Liver (tissue), 7 donors: ENCODE measurements at regions not wholly inside any gene's neighbourhood (a gene's known extent, or its start where the extent isn't known, plus 50 kb on each side); places are given as distances from the start of the nearest gene placed in this dataset.

ENCODE experiments used
- DNase-seq: peaks from one replicate; pipeline ENCODE4 v3.0.0-alpha.2; 2017; ENCODE audit warnings: low spot score
- H3K27ac ChIP-seq, 2 donors: one replicate each; pipeline ENCODE4 v1.7.0; 2013; ENCODE audit warnings: inconsistent platforms in 2 of 2, low read length in 2 of 2, control low read depth in 1 of 2, low read depth in 1 of 2, mild to moderate bottlenecking in 1 of 2
- H3K27me3 ChIP-seq, 4 donors: one replicate each; pipeline versions ENCODE4 v1.6.1 to v1.7.0; 2013; ENCODE audit warnings: low read length in 3 of 4, inconsistent platforms in 1 of 4, mild to moderate bottlenecking in 1 of 4, moderate library complexity in 1 of 4; ENCODE audit not compliant: control insufficient read depth in 4 of 4, insufficient read depth in 4 of 4
- H3K36me3 ChIP-seq, 4 donors: one replicate each; pipeline versions ENCODE4 v1.6.1 to v1.7.0; 2013; ENCODE audit warnings: low read length in 3 of 4, mild to moderate bottlenecking in 3 of 4, low read depth in 1 of 4, moderate library complexity in 1 of 4; ENCODE audit not compliant: control insufficient read depth in 4 of 4, insufficient read depth in 3 of 4
- H3K4me1 ChIP-seq, 4 donors: one replicate each; pipeline versions ENCODE4 v1.6.1 to v1.7.0; 2013; ENCODE audit warnings: low read length in 3 of 4, mild to moderate bottlenecking in 3 of 4, moderate library complexity in 1 of 4; ENCODE audit not compliant: control insufficient read depth in 4 of 4, insufficient read depth in 4 of 4
- H3K4me3 ChIP-seq, 3 donors: one replicate each; pipeline versions ENCODE4 v1.6.1 to v1.7.0; 2013; ENCODE audit warnings: low read length in 3 of 3, control low read depth in 1 of 3, low read depth in 1 of 3, mild to moderate bottlenecking in 1 of 3
- H3K9ac ChIP-seq, 2 donors: one replicate each; pipeline ENCODE4 v1.7.0; 2013; ENCODE audit warnings: low read length in 2 of 2, mild to moderate bottlenecking in 2 of 2, moderate library complexity in 2 of 2, control low read depth in 1 of 2, low read depth in 1 of 2
- H3K9me3 ChIP-seq, 4 donors: one replicate each; pipeline versions ENCODE4 v1.6.1 to v1.7.0; 2013; ENCODE audit warnings: low read length in 3 of 4; ENCODE audit not compliant: control insufficient read depth in 4 of 4
- EGR1 ChIP-seq, 2 donors: IDR thresholded peaks; 2 replicates each; pipeline ENCODE4 v1.6.1; 2016 to 2018; ENCODE audit warnings: antibody characterized with exemption in 2 of 2, low read depth in 2 of 2
- FOXA2 ChIP-seq: IDR thresholded peaks from 2 replicates; pipeline ENCODE4 v1.6.1; 2016; ENCODE audit warnings: antibody characterized with exemption
- GABPA ChIP-seq, 2 donors: IDR thresholded peaks in 1 of 2; conservative IDR thresholded peaks in 1 of 2; 2 replicates each; pipeline ENCODE4 v1.6.1; 2016; ENCODE audit warnings: antibody characterized with exemption in 2 of 2, mild to moderate bottlenecking in 1 of 2, moderate library complexity in 1 of 2
- HNF4A ChIP-seq, 2 donors: conservative IDR thresholded peaks; 2 replicates each; pipeline ENCODE4 v1.6.1; 2016; ENCODE audit warnings: antibody characterized with exemption in 2 of 2, mild to moderate bottlenecking in 2 of 2
- HNF4G ChIP-seq: IDR thresholded peaks from 2 replicates; pipeline ENCODE4 v1.6.1; 2016; ENCODE audit warnings: antibody characterized with exemption
- JUND ChIP-seq, 2 donors: IDR thresholded peaks; 2 replicates each; pipeline ENCODE4 v1.6.1; 2016; ENCODE audit warnings: antibody characterized with exemption in 2 of 2
- NR2F2 ChIP-seq: IDR thresholded peaks from 2 replicates; pipeline ENCODE4 v1.6.1; 2016; ENCODE audit warnings: antibody characterized with exemption
- RAD21 ChIP-seq, 2 donors: IDR thresholded peaks; 2 replicates each; pipeline ENCODE4 v1.6.1; 2016; ENCODE audit warnings: antibody characterized with exemption in 2 of 2, mild to moderate bottlenecking in 2 of 2
- RXRA ChIP-seq, 2 donors: IDR thresholded peaks; 2 replicates each; pipeline ENCODE4 v1.6.1; 2017 to 2018; ENCODE audit warnings: antibody characterized with exemption in 2 of 2, mild to moderate bottlenecking in 1 of 2
- SP1 ChIP-seq: IDR thresholded peaks from 2 replicates; pipeline ENCODE4 v1.6.1; 2018; ENCODE audit warnings: antibody characterized with exemption, mild to moderate bottlenecking
- TAF1 ChIP-seq: conservative IDR thresholded peaks from 2 replicates; pipeline ENCODE4 v1.6.1; 2016; ENCODE audit warnings: antibody characterized with exemption, mild to moderate bottlenecking
- WGBS: extraction: QIAGEN DNeasy Blood & Tissue Kit; methylation state at CpG from one replicate; pipeline ENCODE4 v1.1.7; 2013; 5-methylcytosine and 5-hydroxymethylcytosine counted together
- TF ChIP-seq, protein P1 (sequence below): IDR thresholded peaks from 2 replicates; pipeline ENCODE4 v1.6.1; 2016; ENCODE audit warnings: antibody characterized with exemption
- TF ChIP-seq, protein P2 (sequence below): IDR thresholded peaks from 2 replicates; pipeline ENCODE4 v1.6.1; 2016; ENCODE audit warnings: antibody characterized with exemption
- TF ChIP-seq, protein P3 (sequence below): IDR thresholded peaks from 2 replicates; pipeline ENCODE4 v1.6.1; 2016; ENCODE audit warnings: antibody characterized with exemption
- donor health status: healthy.
- donor health status: healthy.
- donor health status: healthy.
- donor health status: healthy.

DNA sequence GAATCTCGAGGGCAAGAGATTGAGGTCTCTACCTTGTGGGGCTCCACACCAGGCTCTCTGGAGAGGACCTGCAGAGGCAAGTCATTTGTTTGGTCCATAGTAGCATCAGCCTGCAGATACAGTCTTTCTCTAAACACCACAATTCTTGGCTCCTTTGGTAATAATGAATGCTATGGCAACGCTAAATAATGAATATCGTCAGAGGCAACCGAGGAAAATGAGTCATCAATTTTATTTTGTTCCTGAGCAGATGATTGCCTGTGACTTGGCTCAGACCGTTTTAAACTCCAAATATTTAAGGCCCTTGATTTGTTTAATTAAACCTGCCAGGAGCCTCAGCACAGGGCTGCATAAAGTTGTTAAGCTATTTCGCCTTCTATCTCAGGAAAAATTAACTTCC, 924.1 kb upstream of the TMEM132C start (continued):
- TF ChIP-seq, protein P1, sequence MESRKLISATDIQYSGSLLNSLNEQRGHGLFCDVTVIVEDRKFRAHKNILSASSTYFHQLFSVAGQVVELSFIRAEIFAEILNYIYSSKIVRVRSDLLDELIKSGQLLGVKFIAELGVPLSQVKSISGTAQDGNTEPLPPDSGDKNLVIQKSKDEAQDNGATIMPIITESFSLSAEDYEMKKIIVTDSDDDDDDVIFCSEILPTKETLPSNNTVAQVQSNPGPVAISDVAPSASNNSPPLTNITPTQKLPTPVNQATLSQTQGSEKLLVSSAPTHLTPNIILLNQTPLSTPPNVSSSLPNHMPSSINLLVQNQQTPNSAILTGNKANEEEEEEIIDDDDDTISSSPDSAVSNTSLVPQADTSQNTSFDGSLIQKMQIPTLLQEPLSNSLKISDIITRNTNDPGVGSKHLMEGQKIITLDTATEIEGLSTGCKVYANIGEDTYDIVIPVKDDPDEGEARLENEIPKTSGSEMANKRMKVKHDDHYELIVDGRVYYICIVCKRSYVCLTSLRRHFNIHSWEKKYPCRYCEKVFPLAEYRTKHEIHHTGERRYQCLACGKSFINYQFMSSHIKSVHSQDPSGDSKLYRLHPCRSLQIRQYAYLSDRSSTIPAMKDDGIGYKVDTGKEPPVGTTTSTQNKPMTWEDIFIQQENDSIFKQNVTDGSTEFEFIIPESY: no peak
- no peak for TF ChIP-seq FOXA2
- TF ChIP-seq, protein P2, sequence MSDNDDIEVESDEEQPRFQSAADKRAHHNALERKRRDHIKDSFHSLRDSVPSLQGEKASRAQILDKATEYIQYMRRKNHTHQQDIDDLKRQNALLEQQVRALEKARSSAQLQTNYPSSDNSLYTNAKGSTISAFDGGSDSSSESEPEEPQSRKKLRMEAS: no peak

DNA sequence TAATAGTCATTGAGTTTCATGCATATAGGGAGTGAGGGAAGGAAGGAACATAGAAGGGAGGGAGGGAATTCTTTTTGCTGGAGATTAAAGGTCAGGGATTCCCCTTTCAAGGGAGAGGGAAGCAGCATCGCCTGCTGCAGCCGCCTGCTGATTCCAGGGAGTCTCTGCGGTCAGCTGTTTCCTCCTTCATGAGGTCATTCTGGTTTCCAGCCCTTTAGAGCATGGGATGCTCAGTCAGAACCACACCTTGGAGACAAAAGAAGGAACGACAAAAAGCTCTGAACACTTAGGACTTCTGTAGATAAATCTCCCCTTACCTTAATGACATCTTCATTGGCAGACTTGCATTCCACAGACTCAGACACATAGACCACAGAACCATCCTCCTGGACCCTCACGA, 923.0 kb upstream of the TMEM132C start:
- TF ChIP-seq, protein P3, sequence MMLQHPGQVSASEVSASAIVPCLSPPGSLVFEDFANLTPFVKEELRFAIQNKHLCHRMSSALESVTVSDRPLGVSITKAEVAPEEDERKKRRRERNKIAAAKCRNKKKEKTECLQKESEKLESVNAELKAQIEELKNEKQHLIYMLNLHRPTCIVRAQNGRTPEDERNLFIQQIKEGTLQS: no peak
- TF ChIP-seq, protein P1: no peak
- TF ChIP-seq RXRA (IDR thresholded peaks at IDR 0.05) (no peak), GABPA (IDR thresholded peaks at IDR 0.05 in 1 of 2, conservative IDR thresholded peaks at IDR 0.05 in 1 of 2) (no peak), RAD21 (IDR thresholded peaks at IDR 0.05) (no peak), EGR1 (IDR thresholded peaks at IDR 0.05; ENCODE audit: low read depth in 2 of 2) (no peak), SP1 (no peak), HNF4G (no peak), JUND (IDR thresholded peaks at IDR 0.05) (no peak), HNF4A (conservative IDR thresholded peaks at IDR 0.05) (no peak), FOXA2 (no peak), TAF1 (no peak)
- WGBS: 54% methylated on average over 5 of the region's 5 CpGs
- Histone ChIP-seq H3K27me3 (no peaks in the 10 kb centered on the region), H3K4me1 (no peaks in the 10 kb centered on the region), H3K4me3 (no peak overlapping the region), H3K36me3 (no peaks in the 10 kb centered on the region), H3K9me3 (peaks cover 0 to 6% (median 0%) of the 10 kb centered on the region in 4 donors), H3K9ac (no peak overlapping the region), H3K27ac (no peak overlapping the region)
- no peak for DNase-seq

DNA sequence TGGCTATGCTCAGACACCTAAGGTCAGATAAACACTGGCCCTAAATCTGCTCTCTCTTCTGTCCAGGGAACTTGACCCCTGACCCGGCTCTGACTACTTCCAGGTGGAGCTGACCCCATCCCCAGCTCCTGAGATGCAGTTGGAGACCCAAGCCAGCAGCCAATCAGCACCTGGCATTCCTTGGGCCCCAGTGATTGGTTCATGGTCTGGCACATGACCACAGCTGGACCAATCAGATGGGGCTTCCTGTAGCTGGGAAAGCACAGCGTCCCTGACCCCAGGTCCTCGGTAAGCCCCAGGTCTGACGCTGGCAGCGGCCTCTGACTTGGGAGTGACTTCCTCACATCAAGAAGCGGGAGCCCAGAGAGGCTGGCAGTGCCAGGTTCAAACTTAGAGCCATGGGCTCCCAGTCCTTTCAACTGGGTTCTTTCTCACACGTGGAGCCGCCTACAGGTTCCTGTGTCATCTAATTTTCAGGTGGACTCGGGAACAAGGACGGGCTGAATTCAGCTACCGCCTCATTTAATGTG, 915.4 kb upstream of the TMEM132C start:
- 80% methylated on average over 11 of the region's 11 CpGs for WGBS
- no peak for TF ChIP-seq SP1
- no peak for TF ChIP-seq RXRA (IDR thresholded peaks at IDR 0.05)
- no peak for TF ChIP-seq GABPA (IDR thresholded peaks at IDR 0.05 in 1 of 2, conservative IDR thresholded peaks at IDR 0.05 in 1 of 2)
- no peak for TF ChIP-seq NR2F2
- TF ChIP-seq, protein P3: no peak
- TF ChIP-seq HNF4G: no peak
- no peak for TF ChIP-seq RAD21 (IDR thresholded peaks at IDR 0.05)
- H3K4me3 ChIP-seq: no peak overlapping the region
- no peak overlapping the region for H3K9ac ChIP-seq
- H3K27ac ChIP-seq: no peak overlapping the region
- peaks cover 0 to 6% (median 0%) of the 10 kb centered on the region in 4 donors for H3K9me3 ChIP-seq
- DNase-seq: no peak
- peaks cover 0 to 2% (median under 1%) of the 10 kb centered on the region in 4 donors for H3K27me3 ChIP-seq
- no peaks in the 10 kb centered on the region for H3K4me1 ChIP-seq
- no peaks in the 10 kb centered on the region for H3K36me3 ChIP-seq
